ENCODE measurements at regions not wholly inside any gene's neighbourhood (a gene's known extent, or its start where the extent isn't known, plus 50 kb on each side); places are given as distances from the start of the nearest gene placed in this dataset.
"Not testable (repeated sequence)": the region's sequence is repeated elsewhere in the genome, so short reads cannot be mapped to it uniquely, and the experiment has no call there.

GRCh38 chr4:55253948-55254593 lies 92.0 kb upstream of the SRD5A3 start:
- no peak for DNase-seq

GRCh38 chr4:55255179-55255578 lies 90.9 kb upstream of the SRD5A3 start:
- DNase-seq, result no peak

- no peak for DNase-seq
Measured at GRCh38 chr4:55256787-55257186, 89.3 kb upstream of the SRD5A3 start.

- DNase-seq, result no peak
Measured at GRCh38 chr4:55258152-55258865, 87.7 kb upstream of the SRD5A3 start.

- DNase-seq, result no peak
Measured at GRCh38 chr4:55259294-55259693, 86.7 kb upstream of the SRD5A3 start.

GRCh38 chr4:55269470-55269869 lies 76.6 kb upstream of the SRD5A3 start:
- DNase-seq, result no peak

GRCh38 chr4:55269995-55270394 lies 76.0 kb upstream of the SRD5A3 start:
- DNase-seq, result no peak

GRCh38 chr4:55270481-55270880 lies 75.6 kb upstream of the SRD5A3 start:
- DNase-seq, result no peak

- DNase-seq, result no peak
Measured at GRCh38 chr4:55272102-55272501, 73.9 kb upstream of the SRD5A3 start.

GRCh38 chr4:55272589-55272988 lies 73.5 kb upstream of the SRD5A3 start:
- DNase-seq, result no peak

GRCh38 chr4:55277011-55277410 lies 69.0 kb upstream of the SRD5A3 start:
- DNase-seq, result no peak

- no peak for DNase-seq
Measured at GRCh38 chr4:55278316-55278715, 67.7 kb upstream of the SRD5A3 start.

GRCh38 chr4:55280474-55280873 lies 65.6 kb upstream of the SRD5A3 start:
- DNase-seq, result not testable (repeated sequence)

- DNase-seq, result not testable (repeated sequence)
Measured at GRCh38 chr4:55281118-55281683, 64.8 kb upstream of the SRD5A3 start.

GRCh38 chr4:55284331-55284730 lies 61.7 kb upstream of the SRD5A3 start:
- no peak for DNase-seq

GRCh38 chr4:55291227-55291640 lies 54.8 kb upstream of the SRD5A3 start:
- no peak for DNase-seq

GRCh38 chr4:55296096-55296495 lies 49.9 kb upstream of the SRD5A3 start:
- no peak for DNase-seq
